ENCODE measurements at regions not wholly inside any gene's neighbourhood (a gene's known extent, or its start where the extent isn't known, plus 50 kb on each side); places are given as distances from the start of the nearest gene placed in this dataset.

GRCh38 chrX:125492439-125492838 is 172.8 kb downstream of the TEX13C start:
- no peak for TF ChIP-seq ZNF24 (IDR thresholded peaks at IDR 0.05)
- no peak for TF ChIP-seq RNF219 (CRISPR knock-in tag; IDR thresholded peaks at IDR 0.05)
- TF ChIP-seq POLR2A (conservative IDR thresholded peaks at IDR 0.05) = no peak
- no peak for TF ChIP-seq MBD1 (CRISPR knock-in tag; IDR thresholded peaks at IDR 0.05)
- no peak for TF ChIP-seq FOXA1 (IDR thresholded peaks at IDR 0.05; ENCODE audit: borderline replicate concordance)
- TF ChIP-seq EZH2 (IDR thresholded peaks at IDR 0.05; ENCODE audit: borderline replicate concordance, low read depth, low read length) = no peak
- no peak for TF ChIP-seq RERE (CRISPR knock-in tag; IDR thresholded peaks at IDR 0.05; ENCODE audit: borderline replicate concordance)
- TF ChIP-seq HCFC1 (IDR thresholded peaks at IDR 0.05; ENCODE audit: low read depth, low read length) = no peak
- no peak for TF ChIP-seq HNRNPK (IDR thresholded peaks at IDR 0.05; ENCODE audit: low read depth, low read length, poor library complexity, severe bottlenecking)
